HG02588 (cell line): ENCODE measurements at regions not wholly inside any gene's neighbourhood (a gene's known extent, or its start where the extent isn't known, plus 50 kb on each side); places are given as distances from the start of the nearest gene placed in this dataset.
"Not testable (repeated sequence)": the region's sequence is repeated elsewhere in the genome, so short reads cannot be mapped to it uniquely, and the experiment has no call there.

Experiments
- ATAC-seq: cut with Tn5 transposase; IDR thresholded peaks from one replicate; pipeline ENCODE4 v1.9.1; 2021; ENCODE audit warnings: mild to moderate bottlenecking, moderate library complexity; ENCODE audit not compliant: unreplicated experiment

DNA sequence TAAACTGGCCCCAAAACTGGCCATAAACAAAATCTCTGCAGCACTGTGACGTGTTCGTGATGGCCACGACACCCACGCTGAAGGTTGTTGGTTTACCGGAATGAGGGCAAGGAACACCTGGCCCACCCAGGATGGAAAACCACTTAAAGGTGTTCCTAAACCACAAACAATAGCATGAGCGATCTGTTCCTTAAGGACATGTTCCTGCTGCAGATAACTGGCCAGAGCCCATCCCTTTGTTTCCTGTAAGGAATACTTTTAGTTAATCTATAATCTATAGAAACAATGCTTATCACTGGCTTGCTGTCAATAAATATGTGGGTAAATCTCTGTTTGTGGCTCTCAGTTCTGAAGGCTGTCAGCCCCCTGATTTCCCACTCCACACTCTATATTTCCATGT is 305.2 kb upstream of the RPS23 start:
- not testable (repeated sequence) for ATAC-seq

DNA sequence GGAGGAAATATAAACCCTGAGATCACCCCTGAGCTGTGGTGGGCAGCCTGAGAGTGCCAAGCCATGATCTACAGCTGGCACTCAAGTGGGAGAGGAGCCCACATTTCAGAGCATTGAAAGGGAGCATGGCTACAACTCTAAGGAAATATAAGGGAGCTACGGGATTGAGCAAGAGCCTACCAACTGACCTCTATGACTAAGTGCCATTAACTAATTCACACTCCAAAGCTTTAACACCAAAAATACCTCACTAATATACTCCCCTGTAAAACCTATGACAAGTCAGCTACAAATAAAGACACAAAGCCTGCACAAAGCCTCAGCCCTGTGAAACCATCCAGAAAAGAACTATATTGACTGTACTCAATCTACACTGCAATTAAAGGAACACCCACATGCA is 286.8 kb upstream of the RPS23 start:
- no peak for ATAC-seq

DNA sequence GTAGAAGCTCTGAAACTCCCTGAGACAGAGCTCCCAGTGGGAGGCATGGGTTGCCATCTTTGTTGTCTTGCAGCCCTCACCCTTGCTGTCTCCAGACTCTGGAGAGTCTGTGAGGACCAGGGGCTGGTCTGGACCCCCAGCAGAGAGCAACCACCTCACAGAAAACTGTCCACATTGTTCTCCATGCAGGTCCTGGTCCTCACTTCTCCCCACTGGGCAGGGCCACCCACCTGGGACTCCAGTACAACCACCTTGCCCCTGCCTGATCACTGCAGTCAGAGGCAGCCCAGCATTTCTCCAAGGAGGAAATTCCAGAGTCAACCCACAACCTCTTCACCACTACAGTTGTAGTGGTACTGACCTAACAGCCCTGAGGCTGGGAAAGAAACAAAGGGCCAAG is 285.6 kb upstream of the RPS23 start:
- no peak for ATAC-seq

DNA sequence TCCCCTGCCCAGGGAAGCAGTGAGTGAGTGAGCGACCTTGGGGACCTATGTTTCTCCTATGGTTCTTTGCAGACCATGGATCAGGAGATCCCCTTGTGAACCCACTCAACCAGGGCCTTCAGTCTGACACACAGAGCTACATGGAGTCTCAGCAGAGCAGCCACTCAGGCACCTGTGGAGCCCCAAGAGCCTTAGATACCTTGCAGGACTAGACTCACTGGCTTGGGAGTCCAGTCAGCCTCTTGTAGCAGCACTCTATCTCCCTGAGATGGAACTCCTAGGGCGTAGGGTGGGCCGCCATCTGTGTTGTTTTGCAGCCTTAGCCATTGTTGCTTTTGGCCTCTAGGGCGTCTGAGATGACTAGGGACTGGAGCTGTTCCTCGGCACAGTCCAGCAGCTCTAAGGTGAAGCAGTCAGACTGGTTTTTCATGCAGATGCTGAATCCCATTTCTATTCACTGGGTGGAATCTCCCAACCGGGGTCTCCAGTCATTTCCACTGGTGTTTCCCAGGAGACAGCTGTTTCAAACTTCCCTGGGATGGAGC is 284.6 kb upstream of the RPS23 start:
- ATAC-seq = no peak

DNA sequence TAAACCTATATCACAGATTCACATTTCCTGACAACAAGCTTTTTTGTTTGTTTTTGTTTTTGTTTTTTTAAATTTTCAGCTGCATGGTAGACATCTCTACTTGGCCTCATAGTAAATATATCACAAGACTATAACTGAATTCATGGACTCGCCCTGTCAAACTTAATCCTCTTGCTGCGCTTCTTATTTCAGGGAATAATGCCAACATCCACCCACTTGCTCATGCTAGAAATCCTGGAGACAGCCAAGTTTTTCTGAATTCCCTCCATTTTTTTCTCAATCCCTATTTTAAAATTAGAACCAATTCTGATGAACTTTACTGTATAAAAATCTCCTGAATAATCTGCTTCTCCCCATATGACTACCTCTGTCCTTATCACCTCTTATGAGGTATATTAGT is 283.6 kb upstream of the RPS23 start:
- no peak for ATAC-seq

DNA sequence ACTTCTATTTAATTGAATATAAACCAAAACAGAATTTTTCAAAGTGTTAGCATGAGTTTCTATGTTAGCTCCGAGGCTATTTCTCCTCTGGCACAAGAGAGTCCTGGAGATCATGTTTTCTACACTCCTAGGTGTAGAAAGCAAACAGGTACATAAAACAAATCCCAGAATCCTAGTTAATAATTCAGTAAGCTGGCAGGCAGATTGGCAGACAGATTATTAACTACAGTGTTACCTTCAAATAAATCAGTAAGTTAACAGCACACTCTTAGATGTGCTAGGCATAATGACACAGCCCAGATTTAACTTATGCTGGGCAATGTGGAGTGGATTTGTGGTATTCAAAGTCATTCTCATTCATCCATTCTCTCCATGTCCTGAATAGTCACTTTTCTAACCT is 282.8 kb upstream of the RPS23 start:
- no peak for ATAC-seq

DNA sequence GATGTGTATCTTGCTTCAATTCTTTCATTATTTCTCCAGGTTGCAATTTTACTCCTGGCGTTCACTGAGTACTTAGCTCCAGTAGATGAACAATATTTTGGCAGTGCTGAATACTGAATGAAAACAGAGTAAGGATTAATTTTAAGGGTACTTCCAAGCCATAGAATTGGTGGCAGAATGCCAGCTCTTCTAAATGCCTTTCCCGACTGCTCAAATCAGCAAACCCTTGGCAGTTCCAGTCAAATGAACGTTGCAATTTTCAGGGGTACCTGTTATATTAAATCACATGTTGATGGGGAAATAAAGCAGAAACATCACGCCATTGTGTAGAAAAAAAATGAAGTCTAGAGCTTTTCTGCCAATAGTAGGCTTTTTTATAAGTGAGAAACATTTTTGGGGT is 282.4 kb upstream of the RPS23 start:
- no peak for ATAC-seq

DNA sequence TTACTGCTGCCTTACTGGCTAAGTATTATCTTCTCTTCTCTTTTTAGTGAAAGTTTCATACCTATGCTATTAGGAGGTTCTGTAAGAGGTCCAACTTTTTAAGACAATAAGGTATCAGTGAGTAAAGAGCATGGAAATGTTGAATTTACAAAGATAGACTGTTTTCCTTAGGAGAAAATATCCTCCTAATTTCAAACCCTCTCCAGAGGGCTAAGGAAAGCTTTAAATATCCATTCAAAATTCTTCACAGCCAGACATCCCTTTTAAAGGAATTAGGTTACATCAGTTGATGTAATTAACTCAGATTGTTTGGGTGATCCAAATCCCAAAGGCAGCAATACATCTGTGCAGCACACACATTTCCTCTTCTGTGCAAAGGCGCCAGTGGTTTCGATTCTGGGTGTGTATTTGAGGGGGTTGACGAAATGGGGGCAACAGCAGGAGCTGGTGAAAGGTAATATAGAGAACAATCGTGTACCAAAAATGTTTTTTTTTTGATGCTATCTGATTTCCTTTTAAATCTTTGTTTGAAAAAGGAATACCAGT is 273.8 kb upstream of the RPS23 start:
- no peak for ATAC-seq

DNA sequence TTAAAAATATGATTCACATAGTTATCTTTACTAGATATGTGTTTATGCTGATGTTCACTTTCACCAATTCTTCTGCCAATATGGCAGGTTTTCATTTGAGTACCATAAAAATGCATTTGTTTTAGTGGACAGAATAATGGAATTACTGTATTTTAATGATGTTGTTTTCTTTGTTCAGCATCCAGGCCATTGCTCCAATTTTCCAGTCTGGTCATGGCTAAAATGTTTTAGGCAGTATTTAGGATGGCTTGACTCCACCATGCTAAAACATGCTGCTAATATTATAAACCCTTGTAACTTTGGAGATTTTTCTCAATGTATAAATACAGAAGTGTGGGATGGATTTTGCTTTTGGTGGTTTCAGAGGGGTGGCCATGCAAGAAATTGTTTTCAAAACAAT is 273.0 kb upstream of the RPS23 start:
- no peak for ATAC-seq

DNA sequence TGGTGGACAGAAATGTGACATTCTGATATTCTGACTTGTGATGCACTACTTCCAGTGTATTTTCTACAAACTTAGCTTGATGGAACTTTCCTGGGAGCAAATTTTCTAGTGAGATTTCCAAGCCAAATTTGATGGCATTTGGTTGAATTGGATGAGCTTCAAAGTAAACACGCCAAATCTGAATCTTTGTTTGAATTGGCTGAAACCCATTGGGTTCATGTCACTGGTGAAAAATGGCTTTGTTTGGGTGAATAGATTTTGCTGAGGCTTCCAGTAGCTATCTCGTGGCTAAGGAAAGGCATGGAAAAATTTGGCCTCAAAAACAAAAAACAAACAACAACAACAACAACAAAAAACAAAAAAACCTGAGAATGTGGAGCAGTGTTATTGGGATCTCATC is 271.1 kb upstream of the RPS23 start:
- ATAC-seq = no peak

DNA sequence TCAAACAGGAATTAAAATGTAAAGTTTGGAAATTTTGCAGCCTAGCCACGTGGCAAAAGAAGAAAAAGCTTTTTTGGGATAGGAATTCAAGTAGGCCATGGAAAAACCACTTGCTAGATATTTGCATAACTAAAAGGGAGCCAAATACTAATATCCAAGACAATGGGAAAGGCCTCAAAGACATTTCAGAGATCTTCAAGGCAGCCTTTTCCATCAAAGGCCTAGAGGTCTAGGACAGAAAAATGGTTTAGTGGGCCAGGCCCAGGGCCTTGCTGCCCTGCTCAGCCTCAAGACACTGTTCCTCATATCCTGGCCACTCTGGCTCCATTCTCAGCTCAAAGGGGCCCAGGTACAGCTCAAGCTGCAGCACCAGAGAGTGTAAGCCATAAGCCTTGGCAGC is 265.9 kb upstream of the RPS23 start:
- ATAC-seq = no peak

DNA sequence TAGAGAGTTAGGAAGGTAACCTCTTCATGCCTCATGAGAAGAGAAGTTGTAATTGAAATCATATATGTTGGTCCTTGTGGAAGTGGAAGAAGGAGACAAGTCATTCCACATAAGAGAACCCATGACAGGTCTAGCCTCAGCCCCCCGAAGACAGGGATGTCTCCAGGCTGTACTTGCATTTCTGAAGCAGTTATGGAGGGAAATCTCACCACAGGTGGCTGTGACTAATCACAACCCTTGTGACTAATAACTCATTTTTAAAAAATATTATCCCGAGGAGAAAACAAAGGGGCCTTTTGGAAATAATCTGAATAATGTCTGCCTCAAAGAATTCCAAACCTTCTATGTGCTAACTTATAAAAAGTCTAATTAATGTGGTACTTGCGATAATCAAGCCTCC is 262.1 kb upstream of the RPS23 start:
- ATAC-seq = no peak

DNA sequence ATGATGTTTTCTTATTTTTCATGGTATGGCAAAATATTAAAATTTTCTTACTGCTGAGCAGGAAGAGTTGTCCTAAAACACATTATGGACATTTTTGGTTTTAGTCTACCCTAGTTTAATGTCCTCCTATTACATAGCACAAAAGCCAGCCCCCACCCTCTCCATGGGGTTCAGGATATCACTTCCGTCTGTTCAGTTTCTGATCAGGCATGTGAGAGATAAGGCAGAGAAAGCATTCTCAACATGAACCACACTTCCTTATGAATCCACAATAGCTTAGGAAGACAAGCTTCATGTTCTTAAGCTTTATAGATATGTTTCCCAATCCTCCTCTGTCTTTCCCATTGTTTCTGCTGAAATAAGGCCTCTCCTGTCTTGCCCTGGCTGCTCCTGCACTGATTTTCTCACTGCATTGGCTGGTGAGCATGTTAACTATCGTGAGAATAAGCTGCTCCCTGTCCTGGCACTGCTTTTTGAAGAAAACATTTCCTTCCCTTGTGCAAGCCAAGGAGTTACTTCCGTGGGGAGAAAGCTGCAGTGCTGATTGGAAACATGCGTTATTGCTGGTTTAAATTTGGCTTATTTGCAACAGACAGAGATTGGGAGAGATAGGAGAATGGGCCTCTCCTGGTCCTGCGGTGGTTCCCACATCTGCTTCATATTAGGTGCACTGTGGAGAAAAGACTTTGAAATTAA is 260.3 kb upstream of the RPS23 start:
- ATAC-seq = no peak

DNA sequence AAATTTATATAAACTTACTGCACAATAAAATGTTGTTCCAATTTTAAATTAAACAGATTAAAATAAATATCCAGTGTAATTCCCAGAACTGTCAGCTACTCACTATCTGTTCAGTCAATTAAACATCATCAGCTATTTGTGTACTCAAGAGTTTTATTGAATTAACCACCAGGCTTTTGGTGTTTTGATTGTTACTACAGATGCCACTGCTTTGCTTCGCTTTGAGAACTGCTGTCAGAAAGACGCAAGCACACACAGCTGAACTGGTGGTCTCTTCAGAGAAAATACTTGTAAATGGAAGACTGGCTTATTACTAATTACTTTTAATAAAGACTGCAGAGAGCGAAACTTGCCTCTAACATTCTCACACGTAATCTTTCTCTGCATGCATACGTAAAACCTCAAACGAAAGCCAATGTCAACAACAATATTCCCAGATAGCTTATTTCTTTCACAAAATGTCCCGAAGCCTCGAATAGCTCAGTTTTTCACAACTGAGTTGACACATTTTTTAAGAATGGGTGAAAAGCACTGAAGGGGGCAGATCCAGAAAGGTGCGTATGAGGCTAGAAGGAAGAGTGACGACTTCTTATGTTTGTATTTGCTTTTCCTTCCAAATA is 259.6 kb upstream of the RPS23 start:
- ATAC-seq = no peak

DNA sequence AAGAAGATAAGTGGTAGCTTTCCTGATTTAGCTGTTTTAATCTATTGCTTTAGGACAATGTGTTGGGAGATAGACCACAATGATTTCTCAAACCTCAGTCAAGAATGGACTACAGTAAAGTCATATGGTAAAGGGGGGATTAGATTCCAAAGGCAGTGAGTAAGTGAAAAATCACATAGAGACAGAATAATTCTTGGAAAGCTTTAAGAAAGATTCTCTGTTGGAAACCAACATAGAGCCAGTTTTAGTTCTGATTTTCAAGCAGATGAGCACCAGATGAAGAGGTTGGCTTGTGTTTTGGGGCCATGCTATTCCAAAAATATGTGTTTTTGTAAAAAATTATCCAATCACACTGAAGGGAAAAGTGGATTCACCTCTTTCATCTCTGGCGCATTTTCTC is 256.8 kb upstream of the RPS23 start:
- no peak for ATAC-seq

DNA sequence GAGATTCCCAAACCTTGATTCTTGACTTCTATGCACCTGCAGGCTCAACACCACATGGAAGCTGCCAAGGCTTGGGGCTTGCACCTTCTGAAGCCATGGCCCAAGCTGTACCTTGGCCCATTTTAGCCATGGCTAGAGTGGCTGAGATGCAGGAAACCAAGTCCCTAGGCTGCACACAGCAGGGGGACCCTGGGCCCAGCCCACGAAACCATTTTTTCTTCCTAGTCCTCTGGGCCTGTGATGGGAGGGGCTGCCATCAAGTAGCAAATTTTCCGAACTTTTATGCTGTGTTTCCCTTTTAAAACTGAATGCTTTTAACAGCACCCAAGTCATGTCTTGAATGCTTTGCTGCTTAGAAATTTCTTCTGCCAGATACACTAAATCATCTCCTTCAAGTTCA is 253.9 kb upstream of the RPS23 start:
- ATAC-seq = not testable (repeated sequence)

DNA sequence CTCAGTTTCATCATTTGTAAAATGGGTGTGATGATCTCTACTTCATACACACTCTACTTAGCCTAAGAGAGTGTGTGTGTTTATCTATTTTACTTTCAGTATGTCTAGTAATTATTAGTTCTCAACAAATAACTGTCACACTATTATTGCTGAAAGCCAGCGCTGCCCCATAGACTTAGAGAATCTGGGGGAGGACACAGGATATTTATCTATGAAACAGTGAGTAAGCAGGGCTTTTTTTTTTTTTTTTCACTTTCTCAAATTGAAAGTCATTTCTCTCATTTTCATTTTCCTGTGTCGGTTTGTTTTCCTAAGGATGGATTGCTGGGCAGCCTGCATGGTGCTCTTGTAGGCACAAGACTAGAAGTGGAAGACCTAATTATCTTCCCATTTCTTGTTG is 248.4 kb upstream of the RPS23 start:
- no peak for ATAC-seq

DNA sequence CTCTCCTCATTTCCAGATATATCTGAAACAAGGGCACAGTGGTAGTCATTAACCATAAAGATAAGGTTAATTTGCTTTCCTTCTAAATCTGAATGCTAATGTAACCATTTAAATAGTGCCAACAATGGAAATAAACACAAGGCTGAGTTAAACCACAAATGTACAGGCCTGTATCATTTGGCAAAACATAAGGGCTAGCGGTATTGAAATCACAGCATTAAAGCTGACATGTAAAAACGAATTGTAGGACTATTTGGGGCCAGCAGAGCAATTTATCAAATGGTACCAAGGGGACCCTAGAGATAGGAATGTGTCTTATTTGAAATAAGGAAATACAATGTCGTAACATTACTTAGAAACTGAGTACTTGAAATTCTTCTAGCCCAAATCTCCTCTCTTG is 247.5 kb upstream of the RPS23 start:
- ATAC-seq = no peak

DNA sequence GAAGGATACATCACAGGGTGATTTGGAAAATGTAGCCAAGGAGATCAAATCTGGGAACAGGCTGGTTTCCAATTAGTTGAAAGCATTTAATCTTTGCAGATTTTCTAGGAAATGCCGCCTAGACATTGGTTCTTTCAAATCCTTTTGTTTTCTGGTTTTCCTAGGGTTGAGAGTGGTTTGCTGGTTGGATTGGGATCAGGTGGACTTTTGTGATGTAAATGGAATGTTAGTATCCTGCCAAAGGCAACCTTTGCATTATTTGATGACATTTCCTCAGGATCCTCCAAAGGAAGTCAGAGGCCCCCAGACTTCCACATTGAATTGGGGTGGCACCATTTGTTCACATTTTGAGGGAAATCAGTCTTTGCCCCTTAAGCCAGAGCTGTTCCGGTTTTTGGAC is 245.5 kb upstream of the RPS23 start:
- ATAC-seq = no peak

DNA sequence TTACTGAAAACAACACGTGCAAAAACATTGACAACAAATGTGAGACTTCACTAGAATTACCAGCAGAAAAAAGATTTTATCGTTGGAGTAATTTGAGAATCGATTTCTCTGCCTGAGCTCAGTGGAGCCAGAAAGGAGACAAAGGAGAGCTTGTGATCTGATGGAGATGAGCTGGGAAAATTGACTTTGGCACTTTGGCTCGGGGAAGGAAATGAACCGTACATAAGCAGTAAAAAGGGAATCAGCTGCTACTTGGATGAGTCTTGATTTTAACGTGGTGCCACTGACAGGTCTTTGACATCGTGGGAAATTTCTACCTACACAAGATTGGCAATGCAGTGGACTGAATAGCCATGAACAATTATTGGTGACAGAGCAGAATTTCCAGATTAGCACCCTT is 244.7 kb upstream of the RPS23 start:
- ATAC-seq = no peak

DNA sequence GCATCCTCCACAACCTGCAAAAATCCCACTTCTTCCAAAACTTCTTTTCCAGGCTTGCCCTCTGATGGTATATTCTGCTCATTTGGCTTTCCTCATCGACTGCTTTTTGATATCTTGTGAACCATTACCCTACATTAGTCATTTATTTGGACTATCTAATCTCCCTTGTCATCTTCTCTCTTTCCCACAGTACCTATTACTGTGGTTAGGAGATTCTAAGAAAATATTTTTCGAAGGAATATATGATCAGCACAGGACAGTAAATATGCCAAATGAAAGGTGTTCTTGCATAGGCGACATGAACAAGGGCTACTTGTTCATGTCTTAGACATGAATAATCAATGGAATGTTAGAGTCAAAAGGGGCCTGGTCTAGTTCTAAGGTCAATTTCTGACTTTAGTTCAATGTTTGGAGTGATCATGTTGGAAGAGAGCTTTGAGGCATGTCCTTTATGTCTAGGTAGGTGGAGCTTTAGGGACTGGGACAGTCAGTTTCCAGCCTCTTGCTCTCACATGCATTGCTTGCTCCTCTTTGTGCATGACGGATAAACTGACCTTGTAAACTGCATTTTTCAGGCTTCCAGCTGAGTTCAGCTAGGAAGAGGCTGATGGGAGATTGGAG is 243.4 kb upstream of the RPS23 start:
- no peak for ATAC-seq

DNA sequence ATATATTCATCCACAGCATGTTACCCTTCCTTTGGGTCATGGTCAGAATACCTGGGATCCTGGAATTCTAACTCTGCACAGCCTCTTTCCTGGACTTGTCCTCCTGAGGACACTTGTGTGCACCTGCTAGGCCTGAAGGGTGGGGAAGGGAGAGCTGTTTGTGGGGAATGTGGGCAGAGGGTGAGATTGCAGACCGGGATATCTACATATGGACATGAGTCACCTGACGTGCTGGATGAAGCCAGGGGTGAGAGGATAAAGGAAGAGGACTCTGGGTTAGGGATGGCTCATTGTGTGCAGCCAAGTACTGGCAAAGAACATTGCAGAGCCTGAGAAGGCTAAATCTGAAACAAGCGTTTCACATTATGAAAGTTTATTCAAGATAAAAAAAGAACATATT is 241.4 kb upstream of the RPS23 start:
- ATAC-seq = no peak
